Osteocyte (in vitro differentiated cells): ENCODE measurements at regions not wholly inside any gene's neighbourhood (a gene's known extent, or its start where the extent isn't known, plus 50 kb on each side); places are given as distances from the start of the nearest gene placed in this dataset.
"Not testable (repeated sequence)": the region's sequence is repeated elsewhere in the genome, so short reads cannot be mapped to it uniquely, and the experiment has no call there.

Experiments
- DNase-seq: peaks from one replicate; pipeline ENCODE4 v3.0.0; 2021; ENCODE audit warnings: mixed read lengths; ENCODE audit not compliant: unreplicated experiment; ENCODE audit errors: extremely low spot score
- H3K27ac Mint-ChIP-seq: one replicate; pipeline ENCODE4 v1.8.0; 2021; ENCODE audit warnings: mild to moderate bottlenecking, mixed read lengths; ENCODE audit not compliant: unreplicated experiment
- H3K27me3 Mint-ChIP-seq: one replicate; pipeline ENCODE4 v1.8.0; 2021; ENCODE audit warnings: mixed read lengths; ENCODE audit not compliant: unreplicated experiment
- H3K36me3 Mint-ChIP-seq: one replicate; pipeline ENCODE4 v1.8.0; 2021; ENCODE audit warnings: mixed read lengths; ENCODE audit not compliant: unreplicated experiment
- H3K4me1 Mint-ChIP-seq: one replicate; pipeline ENCODE4 v1.8.0; 2021; ENCODE audit warnings: mixed read lengths; ENCODE audit not compliant: unreplicated experiment
- H3K4me3 Mint-ChIP-seq: one replicate; pipeline ENCODE4 v1.8.0; 2021; ENCODE audit warnings: mild to moderate bottlenecking, moderate library complexity, mixed read lengths; ENCODE audit not compliant: unreplicated experiment
- H3K9me3 Mint-ChIP-seq: one replicate; pipeline ENCODE4 v1.8.0; 2021; ENCODE audit warnings: mixed read lengths; ENCODE audit not compliant: unreplicated experiment
- TF ChIP-seq, protein P1 (sequence below): fragments of 200-600 bp; sonication (generic); IDR thresholded peaks from 2 replicates; pipeline ENCODE4 v1.5.0; 2021; ENCODE audit warnings: antibody characterized with exemption, mild to moderate bottlenecking, moderate library complexity

DNA sequence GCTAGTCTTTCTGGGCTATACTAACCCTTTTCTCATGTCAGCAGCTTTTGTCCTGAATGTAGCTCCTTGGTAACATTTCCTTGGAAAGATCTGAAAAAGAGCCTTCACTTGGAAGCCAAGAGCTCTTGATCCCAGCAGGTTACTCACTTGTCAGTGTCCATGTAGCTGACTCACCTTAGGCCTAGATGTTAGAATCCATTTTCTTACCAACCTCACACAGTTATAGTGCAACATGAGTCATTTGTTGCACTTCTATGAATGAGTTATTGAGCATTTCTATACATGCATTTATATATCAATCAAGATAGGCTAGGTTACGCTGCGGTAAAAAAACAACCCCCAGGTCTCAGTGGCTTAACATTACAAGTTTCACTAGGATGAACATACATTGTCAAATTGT is 106.8 kb upstream of the SLC7A14 start:
- TF ChIP-seq, protein P1, sequence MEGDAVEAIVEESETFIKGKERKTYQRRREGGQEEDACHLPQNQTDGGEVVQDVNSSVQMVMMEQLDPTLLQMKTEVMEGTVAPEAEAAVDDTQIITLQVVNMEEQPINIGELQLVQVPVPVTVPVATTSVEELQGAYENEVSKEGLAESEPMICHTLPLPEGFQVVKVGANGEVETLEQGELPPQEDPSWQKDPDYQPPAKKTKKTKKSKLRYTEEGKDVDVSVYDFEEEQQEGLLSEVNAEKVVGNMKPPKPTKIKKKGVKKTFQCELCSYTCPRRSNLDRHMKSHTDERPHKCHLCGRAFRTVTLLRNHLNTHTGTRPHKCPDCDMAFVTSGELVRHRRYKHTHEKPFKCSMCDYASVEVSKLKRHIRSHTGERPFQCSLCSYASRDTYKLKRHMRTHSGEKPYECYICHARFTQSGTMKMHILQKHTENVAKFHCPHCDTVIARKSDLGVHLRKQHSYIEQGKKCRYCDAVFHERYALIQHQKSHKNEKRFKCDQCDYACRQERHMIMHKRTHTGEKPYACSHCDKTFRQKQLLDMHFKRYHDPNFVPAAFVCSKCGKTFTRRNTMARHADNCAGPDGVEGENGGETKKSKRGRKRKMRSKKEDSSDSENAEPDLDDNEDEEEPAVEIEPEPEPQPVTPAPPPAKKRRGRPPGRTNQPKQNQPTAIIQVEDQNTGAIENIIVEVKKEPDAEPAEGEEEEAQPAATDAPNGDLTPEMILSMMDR, result no peak
- H3K36me3 Mint-ChIP-seq, result no peaks in the 10 kb centered on the region
- H3K27ac Mint-ChIP-seq, result no peak overlapping the region

DNA sequence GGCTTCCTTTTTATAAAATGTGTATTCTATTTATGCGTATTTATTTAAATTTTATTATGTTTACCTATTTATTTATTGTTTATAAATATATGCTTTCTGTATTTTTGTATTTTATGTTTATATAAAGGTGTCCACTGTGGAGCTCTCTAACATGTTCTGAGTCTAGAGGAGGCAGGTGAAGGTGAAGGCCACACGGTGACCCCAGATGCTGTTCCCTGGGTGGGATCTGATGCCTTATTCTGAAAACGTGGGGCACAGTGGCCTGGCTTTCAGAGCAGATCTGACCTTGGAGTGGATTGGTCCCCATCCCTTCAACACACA is 104.7 kb upstream of the SLC7A14 start:
- H3K36me3 Mint-ChIP-seq, result no peaks in the 10 kb centered on the region
- peak overlapping the region; percentile 11 for H3K27ac Mint-ChIP-seq
- H3K9me3 Mint-ChIP-seq, result no peaks in the 10 kb centered on the region
- H3K4me1 Mint-ChIP-seq, result peaks cover 24% of the 10 kb centered on the region
- no peaks in the 10 kb centered on the region for H3K27me3 Mint-ChIP-seq
- DNase-seq, result no peak
- TF ChIP-seq, protein P1, result no peak
- no peak overlapping the region for H3K4me3 Mint-ChIP-seq

More for the DNA sequence above, 106.8 kb upstream of the SLC7A14 start:
- DNase-seq, result no peak
- Mint-ChIP-seq H3K4me3 (no peak overlapping the region), H3K9me3 (no peaks in the 10 kb centered on the region), H3K4me1 (peaks cover 28% of the 10 kb centered on the region), H3K27me3 (no peaks in the 10 kb centered on the region)

DNA sequence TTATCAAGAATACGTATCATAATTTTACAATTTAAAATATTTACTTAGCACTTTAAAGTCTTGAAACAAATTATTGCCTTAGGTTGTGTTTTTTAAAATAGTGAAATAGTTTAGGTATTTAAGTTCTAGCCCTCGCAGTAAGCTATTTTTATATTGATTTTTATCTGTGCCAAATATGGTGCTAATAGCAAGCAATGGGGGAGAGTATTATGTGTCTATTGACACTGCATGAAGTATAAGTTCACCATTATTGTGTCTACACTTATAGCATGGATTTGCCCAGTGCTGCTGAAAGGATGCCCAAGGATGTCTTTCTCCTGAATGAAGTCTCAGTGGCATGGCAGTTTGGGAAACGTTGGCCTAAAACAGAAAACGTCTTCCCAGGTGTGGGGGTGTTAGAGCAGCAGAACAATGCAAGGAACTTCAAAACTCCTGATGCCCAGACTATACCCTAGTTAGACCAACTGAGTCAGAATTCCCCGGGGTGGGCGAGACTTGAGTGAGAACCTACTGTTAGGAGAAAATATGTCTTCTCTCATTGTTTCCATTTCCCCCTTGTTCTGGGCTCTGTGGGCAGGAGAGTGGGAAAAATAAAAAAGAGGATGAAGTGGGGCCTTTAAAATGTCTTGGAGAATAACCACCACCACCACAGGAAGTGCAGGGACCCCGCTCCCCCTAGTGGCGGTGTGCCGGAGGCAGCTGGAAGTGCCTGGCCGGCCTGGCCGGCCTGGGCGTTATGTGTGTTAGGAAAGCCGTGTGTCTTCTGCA is 104.2 kb upstream of the SLC7A14 start:
- no peaks in the 10 kb centered on the region for H3K27me3 Mint-ChIP-seq

DNA sequence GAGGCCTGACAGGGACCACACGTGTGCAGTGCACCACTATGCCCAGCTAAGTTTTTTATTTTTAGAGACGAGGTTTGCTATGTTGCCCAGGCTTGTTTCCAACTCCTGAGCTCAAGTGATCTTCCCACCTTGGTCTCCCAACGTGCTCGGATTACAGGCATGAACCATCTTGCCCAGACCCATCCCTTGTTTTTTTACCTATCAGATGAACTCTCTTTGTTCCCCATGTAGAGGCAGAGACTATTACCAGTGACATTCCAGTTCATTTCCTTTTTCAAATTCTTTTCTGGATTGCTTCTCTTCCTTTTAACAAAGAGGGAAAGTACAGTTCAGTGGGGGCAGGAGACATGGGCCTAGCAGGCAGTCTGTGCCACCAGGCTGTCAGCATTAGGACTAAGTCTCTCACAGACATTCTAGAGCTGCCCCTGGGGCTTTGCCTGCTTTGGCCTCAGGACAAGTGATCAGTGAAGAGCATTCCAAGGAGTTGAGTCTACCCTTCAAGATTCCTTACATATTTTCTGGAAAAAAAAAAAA is 103.5 kb upstream of the SLC7A14 start:
- H3K27me3 Mint-ChIP-seq, result no peaks in the 10 kb centered on the region
- DNase-seq, result peak; percentile 86
- no peak overlapping the region for H3K4me3 Mint-ChIP-seq
- H3K27ac Mint-ChIP-seq, result peak overlapping the region; percentile 92
- H3K4me1 Mint-ChIP-seq, result peaks cover 21% of the 10 kb centered on the region
- H3K9me3 Mint-ChIP-seq, result no peaks in the 10 kb centered on the region
- TF ChIP-seq, protein P1, result no peak
- no peaks in the 10 kb centered on the region for H3K36me3 Mint-ChIP-seq

More for the DNA sequence above, 104.2 kb upstream of the SLC7A14 start:
- no peak overlapping the region for H3K4me3 Mint-ChIP-seq
- no peaks in the 10 kb centered on the region for H3K36me3 Mint-ChIP-seq
- TF ChIP-seq, protein P1, result peak; percentile 64
- no peaks in the 10 kb centered on the region for H3K9me3 Mint-ChIP-seq
- peak overlapping the region; percentile 92 for H3K27ac Mint-ChIP-seq
- peaks cover 21% of the 10 kb centered on the region for H3K4me1 Mint-ChIP-seq
- no peak for DNase-seq

DNA sequence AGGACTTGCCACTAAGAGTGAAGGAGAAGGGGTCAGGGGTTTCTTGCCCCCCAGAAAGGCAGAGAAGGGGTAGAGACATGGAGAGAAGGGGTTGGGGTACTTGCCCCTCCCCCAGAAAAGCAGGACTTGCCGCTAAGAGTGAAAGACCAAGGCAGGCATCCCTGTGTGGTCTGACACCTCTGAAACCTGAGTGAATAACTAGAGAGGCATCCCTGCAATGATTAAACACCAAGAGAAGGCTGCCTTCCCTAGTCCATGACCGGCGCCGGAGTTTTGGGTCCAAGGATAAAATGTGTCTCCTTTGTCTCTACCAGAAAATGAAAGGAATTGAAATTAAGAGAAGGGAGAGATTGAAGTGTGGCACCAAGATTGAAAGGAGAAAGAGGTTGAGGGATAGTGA is 102.3 kb upstream of the SLC7A14 start:
- not testable (repeated sequence) for H3K27me3 Mint-ChIP-seq, DNase-seq, H3K36me3 Mint-ChIP-seq, H3K9me3 Mint-ChIP-seq, H3K4me3 Mint-ChIP-seq
- H3K27ac Mint-ChIP-seq, result peak overlapping the region; percentile 92
- H3K4me1 Mint-ChIP-seq, result peaks cover 21% of the 10 kb centered on the region
